ENCODE measurements at regions not wholly inside any gene's neighbourhood (a gene's known extent, or its start where the extent isn't known, plus 50 kb on each side); places are given as distances from the start of the nearest gene placed in this dataset.
"Not testable (repeated sequence)": the region's sequence is repeated elsewhere in the genome, so short reads cannot be mapped to it uniquely, and the experiment has no call there.

GRCh38 chr2:66306483-66306882 lies 128.4 kb upstream of the MEIS1 start:
- no peak for DNase-seq

GRCh38 chr2:66305718-66306117 lies 129.2 kb upstream of the MEIS1 start:
- peak; percentile 90 for DNase-seq

- DNase-seq, result no peak
These were observed 131.5 kb upstream of the MEIS1 start for GRCh38 chr2:66303471-66303870.

DNA sequence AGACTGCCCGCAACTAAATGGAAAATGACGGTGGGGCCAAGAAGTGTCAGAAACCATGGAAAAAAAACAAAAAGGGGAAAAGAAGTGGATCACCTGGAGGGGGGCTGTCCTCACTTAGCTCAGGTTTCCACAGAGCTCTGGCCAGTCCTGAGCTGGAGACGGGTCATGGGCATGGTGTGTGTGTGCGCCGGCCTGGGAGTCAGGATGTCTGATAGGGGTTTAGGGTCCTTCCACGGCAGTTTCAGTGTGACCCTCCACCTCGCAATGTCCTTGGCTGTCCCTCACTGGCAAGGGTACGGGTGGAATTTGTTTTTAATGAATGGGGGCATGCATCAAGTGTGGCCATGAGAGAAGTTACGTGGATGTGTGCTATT lies 133.2 kb upstream of the MEIS1 start:
- DNase-seq, result no peak

DNA sequence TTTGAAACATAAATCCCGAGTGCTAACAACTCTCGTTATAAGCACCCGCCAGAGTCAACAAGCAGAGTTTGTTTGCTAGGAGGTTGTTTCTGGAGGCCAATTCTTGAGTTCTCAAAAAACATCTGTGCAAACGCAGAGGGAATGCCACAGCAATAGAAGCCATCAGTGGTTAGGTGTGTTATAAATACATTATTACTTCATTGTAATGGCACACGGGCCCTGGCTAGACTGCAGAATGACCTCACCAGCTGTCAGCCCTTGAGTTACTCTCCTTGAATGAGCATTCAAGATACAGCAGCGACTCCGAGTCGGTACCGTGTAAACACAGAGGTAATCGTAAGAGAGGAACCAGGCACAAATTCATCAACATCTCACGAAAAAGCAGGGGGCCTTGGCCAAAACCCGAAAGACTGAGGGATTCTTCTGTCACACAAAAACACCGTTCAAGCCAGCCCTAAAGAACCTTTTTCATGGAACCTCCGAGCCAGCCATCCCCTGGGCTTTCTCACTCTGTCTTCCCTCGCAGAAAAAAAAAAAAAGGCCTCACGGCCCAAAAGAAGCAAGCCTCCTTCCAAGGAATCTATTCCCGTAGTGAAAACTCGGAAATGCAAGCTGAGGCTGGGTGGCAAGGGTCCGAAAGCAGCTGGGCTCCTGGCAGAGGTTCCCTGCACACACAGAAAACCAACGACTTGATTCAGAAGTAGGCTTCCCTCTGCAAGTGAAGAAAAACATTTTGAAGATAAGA lies 133.7 kb upstream of the MEIS1 start:
- DNase-seq, result peak; percentile 87

DNA sequence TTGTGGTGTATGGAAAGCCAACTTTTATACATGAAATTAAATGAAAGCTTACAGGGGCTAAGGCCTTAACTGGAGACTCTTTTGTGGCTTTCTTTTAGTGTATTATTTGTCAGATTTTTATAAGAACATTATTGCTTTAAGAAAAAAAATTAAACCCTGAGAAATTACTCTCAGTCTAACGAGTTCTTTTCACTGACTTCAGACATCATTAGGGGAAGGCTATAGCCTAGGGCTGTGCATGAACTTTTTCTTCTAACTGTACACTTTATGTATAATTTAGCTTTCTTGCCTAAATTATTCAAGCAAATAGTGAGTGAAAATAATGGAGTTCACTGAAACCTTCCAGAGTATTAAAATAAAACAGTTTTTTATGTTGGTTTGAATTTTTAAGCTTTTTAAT lies 151.1 kb upstream of the MEIS1 start:
- DNase-seq, result no peak

DNA sequence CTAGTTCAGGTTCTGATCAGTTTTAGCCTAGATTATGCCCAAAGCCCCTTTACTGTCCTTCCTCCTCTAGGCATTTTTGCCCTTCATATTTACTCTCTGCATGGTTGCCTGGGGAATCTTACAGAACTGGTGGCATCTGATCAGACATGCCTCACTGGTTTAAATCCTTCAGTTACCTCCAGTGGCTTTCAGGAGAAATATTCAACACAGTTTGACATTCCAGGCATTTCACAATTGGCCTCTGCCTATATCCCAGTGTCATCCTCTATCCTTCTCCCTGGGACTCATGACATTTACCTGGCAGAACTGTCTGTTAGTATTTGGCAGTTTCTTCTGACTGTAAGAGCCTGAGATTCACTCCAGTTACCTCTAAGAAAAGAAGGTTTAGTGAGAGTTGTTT lies 152.9 kb upstream of the MEIS1 start:
- no peak for DNase-seq

DNA sequence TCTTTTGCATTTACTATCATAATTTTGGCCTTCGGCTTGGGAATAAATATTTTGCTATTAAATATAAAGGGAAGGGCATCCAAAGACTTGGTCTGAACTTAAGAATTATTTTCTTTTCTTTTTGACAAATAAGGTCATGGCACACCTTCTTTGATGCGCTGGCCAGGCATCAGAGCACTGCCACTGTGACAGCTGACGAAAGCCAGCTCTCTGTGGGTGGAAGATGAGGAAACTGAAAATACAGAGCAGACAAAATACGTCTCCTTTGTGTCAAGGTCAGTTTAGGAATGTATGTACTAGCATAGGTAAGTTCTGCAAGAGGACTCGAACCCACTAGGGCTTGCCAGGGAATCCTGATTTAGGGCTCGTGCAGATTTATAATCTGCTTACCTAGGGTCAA lies 155.9 kb upstream of the MEIS1 start:
- no peak for DNase-seq

- DNase-seq, result no peak
These were observed 158.9 kb upstream of the MEIS1 start for GRCh38 chr2:66275984-66276383.

GRCh38 chr2:66273933-66274490 lies 160.9 kb upstream of the MEIS1 start:
- DNase-seq, result no peak

DNA sequence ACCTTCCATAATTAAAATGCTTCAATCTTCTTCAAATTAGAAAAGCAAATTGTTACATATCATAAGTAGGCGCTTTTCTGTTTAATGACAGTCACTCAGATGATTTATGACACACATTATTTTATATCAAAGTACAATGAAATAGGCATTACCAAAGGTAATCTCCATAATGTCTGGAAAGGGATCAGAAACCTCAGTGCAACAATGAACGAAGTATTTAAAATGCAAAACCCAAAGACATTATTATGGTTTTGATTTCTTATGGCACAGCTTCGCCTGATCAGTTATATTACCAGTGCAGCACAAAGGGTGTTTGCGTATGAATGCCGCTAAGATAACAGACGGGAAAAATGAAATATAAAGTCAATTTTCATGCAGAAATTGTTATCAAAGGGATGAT lies 162.2 kb upstream of the MEIS1 start:
- DNase-seq, result no peak

- no peak for DNase-seq
These were observed 163.1 kb upstream of the MEIS1 start for GRCh38 chr2:66271777-66272176.

DNA sequence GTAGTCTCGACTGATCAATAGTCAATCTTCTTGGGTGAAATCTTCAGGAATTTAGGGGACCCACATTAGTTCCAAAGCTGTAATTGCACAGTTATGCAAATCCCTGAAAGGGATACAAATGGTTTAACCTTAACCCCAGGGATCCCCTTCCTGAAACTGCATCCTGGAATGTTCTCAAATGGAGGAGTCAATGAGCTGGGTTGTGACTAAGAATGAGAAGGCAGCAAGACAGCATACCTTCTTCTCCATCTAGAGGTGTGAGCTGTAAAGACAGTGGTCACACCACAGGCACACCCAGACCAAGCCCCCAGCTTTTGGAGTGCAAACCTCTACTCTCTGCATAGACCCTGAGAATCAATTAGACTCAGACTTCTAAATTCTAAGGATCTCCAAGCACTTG lies 164.7 kb upstream of the MEIS1 start:
- DNase-seq, result no peak

GRCh38 chr2:66269166-66269565 lies 165.8 kb upstream of the MEIS1 start:
- DNase-seq, result no peak

GRCh38 chr2:66268756-66269155 lies 166.2 kb upstream of the MEIS1 start:
- no peak for DNase-seq

DNA sequence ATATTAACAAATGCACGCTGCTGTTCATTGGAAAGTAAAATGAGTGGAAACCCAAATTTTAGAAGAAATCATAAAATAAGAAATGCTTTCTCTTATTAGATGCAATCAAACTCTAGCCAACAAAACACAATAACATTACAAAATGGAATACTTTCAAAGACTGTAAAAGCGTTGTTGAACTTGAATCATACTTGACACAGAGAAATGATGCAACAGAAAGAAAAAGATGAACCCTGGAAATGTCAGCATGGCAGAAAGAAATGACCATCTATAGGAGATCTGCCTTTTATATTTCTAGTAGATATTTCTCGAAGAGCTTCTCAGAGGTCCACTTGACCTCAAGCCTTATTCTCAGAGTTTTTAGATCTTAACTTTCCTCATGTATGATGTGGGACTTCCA lies 170.6 kb upstream of the MEIS1 start:
- DNase-seq, result no peak

GRCh38 chr2:66255867-66256266 lies 179.1 kb upstream of the MEIS1 start:
- DNase-seq, result no peak

- DNase-seq, result no peak
These were observed 179.8 kb upstream of the MEIS1 start for GRCh38 chr2:66255136-66255535.

- DNase-seq, result no peak
These were observed 181.9 kb upstream of the MEIS1 start for GRCh38 chr2:66253066-66253465.

GRCh38 chr2:66252109-66252508 lies 182.8 kb upstream of the MEIS1 start:
- DNase-seq, result no peak

GRCh38 chr2:66251573-66251972 lies 183.4 kb upstream of the MEIS1 start:
- no peak for DNase-seq

DNA sequence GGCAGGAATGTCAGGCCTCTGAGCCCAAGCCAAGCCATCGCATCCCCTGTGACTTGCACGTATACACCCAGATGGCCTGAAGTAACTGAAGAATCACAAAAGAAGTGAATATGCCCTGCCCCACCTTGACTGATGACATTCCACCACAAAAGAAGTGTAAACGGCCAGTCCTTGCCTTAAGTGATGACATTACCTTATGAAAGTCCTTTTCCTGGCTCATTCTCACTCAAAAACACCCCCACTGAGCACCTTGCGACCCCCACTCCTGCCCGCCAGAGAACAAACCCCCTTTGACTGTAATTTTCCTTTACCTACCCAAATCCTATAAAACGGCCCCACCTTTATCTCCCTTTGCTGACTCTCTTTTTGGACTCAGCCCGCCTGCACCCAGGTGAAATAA lies 185.8 kb upstream of the MEIS1 start:
- not testable (repeated sequence) for DNase-seq

GRCh38 chr2:66243809-66244208 lies 191.1 kb upstream of the MEIS1 start:
- not testable (repeated sequence) for DNase-seq

GRCh38 chr2:66242888-66243287 lies 192.0 kb upstream of the MEIS1 start:
- DNase-seq, result not testable (repeated sequence)

Data from SHP77 treated with DMSO at 0.1 percent for 48 hours (cell line).